NCI-H1105 (cell line): ENCODE measurements at regions not wholly inside any gene's neighbourhood (a gene's known extent, or its start where the extent isn't known, plus 50 kb on each side); places are given as distances from the start of the nearest gene placed in this dataset.
A peak's percentile ranks its signal among the peaks of the same experiment; 100 is the strongest.

Source experiments
- DNase-seq: peaks from one replicate; lab custom pipeline; 2025; lab: John Stamatoyannopoulos, UW

GRCh38 chr9:120117081-120117480, 462.9 kb downstream of the CDK5RAP2 start:
- no peak for DNase-seq

GRCh38 chr9:120110520-120110919, 469.4 kb downstream of the CDK5RAP2 start:
- no peak for DNase-seq

- no peak for DNase-seq
Observed at GRCh38 chr9:120109242-120109641, 470.7 kb downstream of the CDK5RAP2 start.

GRCh38 chr9:120107138-120107537, 472.8 kb downstream of the CDK5RAP2 start:
- no peak for DNase-seq

GRCh38 chr9:120104771-120105170, 475.2 kb downstream of the CDK5RAP2 start:
- no peak for DNase-seq

DNA sequence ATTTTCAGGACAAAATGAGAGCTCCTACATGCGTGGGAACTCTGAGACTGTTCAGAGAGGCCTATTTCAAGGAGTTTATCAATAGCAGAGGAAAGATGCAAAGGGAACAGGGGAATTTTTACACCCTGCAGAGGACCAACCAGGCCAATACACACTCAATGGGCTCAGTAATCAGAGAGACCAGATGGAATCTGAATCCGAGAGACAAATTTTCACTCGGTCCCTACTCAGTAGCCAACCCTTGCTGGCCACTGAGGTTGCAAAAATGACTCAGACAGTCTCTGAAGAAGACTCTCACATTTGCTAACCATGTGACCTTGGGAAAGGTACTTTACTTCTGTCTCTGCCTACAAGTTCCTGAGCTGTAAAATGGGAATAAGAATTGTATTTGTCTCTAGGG, 479.4 kb downstream of the CDK5RAP2 start:
- no peak for DNase-seq

DNA sequence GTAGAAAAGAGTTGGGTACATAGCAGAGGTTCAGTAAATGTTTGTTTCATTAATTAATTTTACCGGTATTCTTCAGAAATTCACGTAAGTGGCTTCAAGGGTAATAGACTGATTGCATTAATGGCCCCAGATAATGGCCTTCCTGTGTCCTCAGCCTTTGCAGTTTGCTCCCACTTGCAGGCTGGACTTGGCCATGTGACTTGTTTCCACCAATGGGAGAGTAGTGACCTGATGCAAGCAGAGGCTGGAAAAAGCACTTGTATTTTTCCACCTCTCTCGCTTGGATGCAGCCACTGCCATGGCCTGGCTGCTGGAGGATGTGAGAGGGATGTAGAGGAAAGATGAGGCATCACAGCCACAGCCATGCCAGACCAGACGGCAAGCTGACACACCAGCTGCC, 480.9 kb downstream of the CDK5RAP2 start:
- no peak for DNase-seq

GRCh38 chr9:120098584-120098983, 481.4 kb downstream of the CDK5RAP2 start:
- DNase-seq, result no peak

DNA sequence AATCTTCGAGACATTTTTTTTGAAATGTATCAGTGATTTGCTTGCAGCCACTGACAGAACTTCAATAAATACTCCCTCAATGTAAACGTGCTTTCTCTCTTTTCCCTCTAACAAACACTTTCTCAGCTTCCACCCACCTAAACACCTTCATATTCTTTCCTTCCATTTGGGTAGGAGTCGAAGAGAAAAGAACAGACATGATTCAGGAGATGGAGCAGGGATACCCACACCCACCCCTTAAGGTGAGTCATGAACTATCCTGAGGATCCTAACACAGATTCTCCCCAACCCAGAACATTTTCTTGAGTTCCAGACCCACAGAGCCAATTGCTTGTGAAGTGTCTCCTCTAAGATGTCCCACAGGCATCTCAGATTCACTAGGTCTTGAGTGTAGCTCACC, 488.8 kb downstream of the CDK5RAP2 start:
- DNase-seq, result no peak

- DNase-seq, result peak; percentile 86
Observed at GRCh38 chr9:120080849-120081248, 499.1 kb downstream of the CDK5RAP2 start.

- DNase-seq, result no peak
Observed at GRCh38 chr9:120078112-120078511, 501.9 kb downstream of the CDK5RAP2 start.

- DNase-seq, result no peak
Observed at GRCh38 chr9:120071760-120072159, 508.2 kb downstream of the CDK5RAP2 start.

DNA sequence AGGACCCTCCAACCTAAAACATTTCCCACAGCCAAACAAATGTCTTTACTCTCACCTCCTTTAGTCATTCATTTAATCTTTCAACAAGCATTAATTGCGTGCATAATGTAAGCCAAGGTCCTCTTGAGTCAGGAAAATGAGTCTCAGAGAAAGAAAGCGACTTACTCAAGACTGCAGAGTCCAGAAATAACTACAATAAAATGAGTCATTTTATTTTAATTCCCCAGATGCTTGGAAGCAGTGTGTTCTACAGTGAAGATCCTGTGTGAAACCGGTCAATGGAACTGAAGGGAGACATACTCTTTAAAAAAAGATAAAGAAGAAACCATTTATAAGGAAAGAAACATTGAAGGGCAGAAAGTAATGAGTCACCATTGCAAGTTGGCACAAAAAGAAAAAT, 513.7 kb downstream of the CDK5RAP2 start:
- no peak for DNase-seq

DNA sequence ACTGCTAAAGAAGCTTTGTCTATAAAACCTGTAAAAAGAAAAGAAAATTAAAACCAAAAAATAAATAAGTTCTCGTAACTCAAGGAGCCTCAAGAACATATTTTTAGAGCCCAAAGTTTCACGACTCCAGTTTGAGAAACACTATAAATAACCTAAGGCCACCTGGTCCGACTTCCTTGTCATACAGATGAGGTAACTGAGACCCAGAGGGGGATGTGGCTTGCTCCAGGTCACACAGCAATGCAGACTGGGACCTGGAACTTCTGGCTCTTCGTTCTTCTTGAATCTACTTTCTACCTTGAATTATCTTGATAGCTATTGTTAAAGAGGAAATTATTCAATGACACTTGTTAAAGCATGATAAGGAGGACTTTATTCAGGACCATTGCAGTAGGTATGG, 514.8 kb downstream of the CDK5RAP2 start:
- no peak for DNase-seq

- no peak for DNase-seq
Observed at GRCh38 chr9:120045011-120045410, 535.0 kb downstream of the CDK5RAP2 start.

GRCh38 chr9:120043448-120043847, 536.5 kb downstream of the CDK5RAP2 start:
- DNase-seq, result no peak

DNA sequence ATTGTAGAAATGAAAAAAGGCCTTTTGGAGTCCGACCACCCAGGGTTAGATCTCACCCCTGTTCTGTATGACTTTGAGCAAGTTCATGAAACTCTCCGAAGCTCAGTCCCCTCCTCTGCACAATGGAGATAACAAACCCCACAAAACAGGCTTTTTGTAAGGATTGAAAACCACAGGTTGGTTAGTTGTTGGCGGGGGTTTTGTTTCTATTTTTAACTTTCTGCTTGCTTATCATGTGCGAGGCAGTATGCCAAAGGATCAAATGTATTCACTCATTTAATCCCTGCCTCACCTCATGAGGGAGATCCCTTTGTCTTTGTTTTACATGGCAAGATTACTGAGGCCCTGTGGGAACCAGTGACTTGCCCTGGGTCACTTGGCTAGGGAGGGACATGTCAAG, 539.1 kb downstream of the CDK5RAP2 start:
- DNase-seq, result no peak

DNA sequence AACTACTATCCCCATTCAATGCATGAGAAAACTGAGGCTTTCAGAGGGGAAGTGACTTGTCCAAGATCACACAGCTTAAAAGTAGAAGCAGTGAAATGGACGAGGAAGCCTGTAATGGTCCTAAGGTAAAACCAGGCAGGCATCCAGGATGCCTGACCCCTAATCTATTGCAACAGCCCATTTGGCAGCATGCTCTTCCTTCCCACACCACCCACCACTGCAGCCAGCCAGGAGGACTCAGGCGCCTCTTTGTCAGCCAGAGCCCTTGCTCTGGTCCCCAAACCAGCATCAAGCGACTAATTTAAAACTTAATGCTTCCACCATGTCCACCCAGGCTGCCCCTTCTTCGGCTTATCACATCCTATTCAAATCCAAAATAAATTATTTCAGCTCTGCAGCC, 541.6 kb downstream of the CDK5RAP2 start:
- DNase-seq, result no peak

- DNase-seq, result no peak
Observed at GRCh38 chr9:120032639-120033038, 547.3 kb downstream of the CDK5RAP2 start.

GRCh38 chr9:120030847-120031246, 549.1 kb downstream of the CDK5RAP2 start:
- no peak for DNase-seq

GRCh38 chr9:120018550-120018949, 561.4 kb downstream of the CDK5RAP2 start:
- DNase-seq, result no peak

DNA sequence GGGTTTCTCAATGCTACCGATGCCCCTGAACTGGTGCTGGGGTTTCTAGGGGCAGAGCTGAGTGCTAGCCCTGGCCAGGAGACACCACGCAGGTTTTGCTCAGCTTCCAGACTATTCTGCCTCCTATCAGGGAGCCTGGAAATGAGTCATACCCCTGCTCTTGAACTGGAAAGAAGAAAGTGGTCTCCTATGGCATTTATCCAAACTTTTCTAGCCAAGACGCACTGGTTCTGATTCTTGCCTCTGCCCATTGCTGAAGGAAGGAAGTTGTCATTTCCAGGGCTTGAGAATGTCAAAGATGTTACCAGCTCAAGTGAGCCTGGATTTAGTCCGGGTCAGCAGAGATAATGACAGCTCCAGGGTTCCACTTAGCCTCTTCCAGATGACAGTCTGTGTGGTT, 561.9 kb downstream of the CDK5RAP2 start:
- DNase-seq, result no peak

GRCh38 chr9:120016231-120016630, 563.7 kb downstream of the CDK5RAP2 start:
- no peak for DNase-seq

DNA sequence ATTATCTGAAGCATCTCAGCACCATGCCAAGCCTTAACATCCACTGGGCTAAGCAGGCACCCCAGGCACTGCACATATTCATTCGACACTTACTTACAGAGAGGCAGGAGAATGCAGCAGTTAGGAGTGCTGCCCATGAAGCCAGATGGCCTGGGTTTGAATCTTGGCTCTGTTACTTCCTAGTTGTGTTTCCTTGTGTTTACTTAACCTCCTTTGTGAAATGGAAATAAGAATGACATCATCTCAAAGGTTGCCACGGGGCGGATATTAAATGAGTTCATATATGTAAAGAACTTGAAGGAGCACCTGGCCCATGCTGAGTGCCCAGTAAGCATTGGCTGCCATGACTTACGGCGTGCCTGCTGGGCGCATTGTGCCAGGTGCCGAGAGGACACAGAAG, 565.2 kb downstream of the CDK5RAP2 start:
- DNase-seq, result no peak

- no peak for DNase-seq
Observed at GRCh38 chr9:120009856-120010255, 570.1 kb downstream of the CDK5RAP2 start.
